GM21447 (cell line): ENCODE measurements at regions not wholly inside any gene's neighbourhood (a gene's known extent, or its start where the extent isn't known, plus 50 kb on each side); places are given as distances from the start of the nearest gene placed in this dataset.

Experiments
- ATAC-seq: cut with Tn5 transposase; IDR thresholded peaks from one replicate; pipeline ENCODE4 v1.9.1; 2021; ENCODE audit not compliant: unreplicated experiment

GRCh38 chr2:163541943-163542342 lies 193.9 kb downstream of the FIGN start:
- no peak for ATAC-seq

- ATAC-seq, result no peak
Measured at GRCh38 chr2:163541495-163541894, 194.3 kb downstream of the FIGN start.

GRCh38 chr2:163528640-163529217 lies 207.1 kb downstream of the FIGN start:
- no peak for ATAC-seq

GRCh38 chr2:163527381-163527780 lies 208.4 kb downstream of the FIGN start:
- ATAC-seq, result no peak

- no peak for ATAC-seq
Measured at GRCh38 chr2:163518762-163519161, 217.0 kb downstream of the FIGN start.

GRCh38 chr2:163515836-163516235 lies 220.0 kb downstream of the FIGN start:
- no peak for ATAC-seq

- no peak for ATAC-seq
Measured at GRCh38 chr2:163505281-163505680, 230.5 kb downstream of the FIGN start.

GRCh38 chr2:163493359-163494298 lies 242.2 kb downstream of the FIGN start:
- no peak for ATAC-seq

- no peak for ATAC-seq
Measured at GRCh38 chr2:163491850-163492249, 244.0 kb downstream of the FIGN start.

GRCh38 chr2:163490281-163490680 lies 245.5 kb downstream of the FIGN start:
- ATAC-seq, result no peak

GRCh38 chr2:163481515-163481914 lies 254.3 kb downstream of the FIGN start:
- ATAC-seq, result no peak

GRCh38 chr2:163479599-163479998 lies 256.2 kb downstream of the FIGN start:
- no peak for ATAC-seq

GRCh38 chr2:163475815-163476214 lies 260.0 kb downstream of the FIGN start:
- ATAC-seq, result no peak

- no peak for ATAC-seq
Measured at GRCh38 chr2:163474889-163475288, 260.9 kb downstream of the FIGN start.

- ATAC-seq, result no peak
Measured at GRCh38 chr2:163474319-163474744, 261.5 kb downstream of the FIGN start.

- ATAC-seq, result no peak
Measured at GRCh38 chr2:163471947-163472346, 263.9 kb downstream of the FIGN start.

- ATAC-seq, result no peak
Measured at GRCh38 chr2:163469561-163469962, 266.2 kb downstream of the FIGN start.

GRCh38 chr2:163467251-163467630 lies 268.6 kb downstream of the FIGN start:
- ATAC-seq, result no peak

- no peak for ATAC-seq
Measured at GRCh38 chr2:163466331-163467250, 269.2 kb downstream of the FIGN start.

- ATAC-seq, result no peak
Measured at GRCh38 chr2:163465440-163465839, 270.4 kb downstream of the FIGN start.

- no peak for ATAC-seq
Measured at GRCh38 chr2:163463411-163463810, 272.4 kb downstream of the FIGN start.
